CD4-positive, alpha-beta T cell treated with Interleukin-6 for 4 hours (primary cell): ENCODE measurements at regions not wholly inside any gene's neighbourhood (a gene's known extent, or its start where the extent isn't known, plus 50 kb on each side); places are given as distances from the start of the nearest gene placed in this dataset.
"Not testable (repeated sequence)": the region's sequence is repeated elsewhere in the genome, so short reads cannot be mapped to it uniquely, and the experiment has no call there.

ENCODE experiments used
- DNase-seq: peaks from one replicate; pipeline ENCODE4 v3.0.0-alpha.2; 2020; ENCODE audit warnings: mixed read lengths

- DNase-seq: no peak
These were observed 222.5 kb upstream of the TCERG1L start for GRCh38 chr10:131533846-131534526.

DNA sequence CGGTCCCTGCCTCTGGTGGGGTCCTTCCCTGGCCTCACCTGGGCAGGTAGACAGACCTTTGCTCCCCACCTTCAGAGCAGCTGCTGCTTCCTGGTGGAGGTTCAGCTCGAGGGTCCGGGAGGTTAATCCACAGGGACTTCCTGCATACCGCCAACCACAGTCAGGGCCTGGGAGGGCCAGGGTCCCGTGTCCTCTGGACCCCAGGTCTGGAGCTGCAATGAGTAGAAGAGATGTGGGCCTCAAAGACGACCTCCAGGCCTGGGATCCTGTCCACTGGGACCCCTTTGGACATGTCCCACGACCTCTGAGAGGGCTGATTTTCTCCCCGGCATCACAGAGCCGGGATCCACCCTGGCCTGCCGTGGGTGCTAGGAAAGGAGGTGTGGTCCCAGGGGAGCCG lies 223.3 kb upstream of the TCERG1L start:
- no peak for DNase-seq

DNA sequence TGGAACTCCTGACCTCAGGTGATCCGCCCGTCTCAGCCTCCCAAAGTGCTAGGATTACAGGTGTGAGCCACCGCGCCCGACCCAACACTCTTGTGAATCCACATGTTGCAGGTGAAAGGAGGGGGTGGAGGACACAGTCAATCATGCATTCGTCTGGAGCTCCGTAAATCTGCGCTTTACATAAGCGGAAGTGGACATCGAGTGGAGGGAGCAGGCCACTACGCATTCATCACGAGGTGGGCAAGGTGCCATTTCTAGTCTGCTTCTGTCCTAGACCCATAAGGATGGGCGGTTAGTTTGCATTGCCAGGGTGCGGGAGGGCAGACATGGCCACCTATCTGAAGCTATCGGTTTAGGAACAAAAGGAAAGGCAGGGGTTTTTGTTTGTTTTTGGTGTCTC lies 225.2 kb upstream of the TCERG1L start:
- no peak for DNase-seq

- no peak for DNase-seq
These were observed 225.8 kb upstream of the TCERG1L start for GRCh38 chr10:131537281-131537680.

DNA sequence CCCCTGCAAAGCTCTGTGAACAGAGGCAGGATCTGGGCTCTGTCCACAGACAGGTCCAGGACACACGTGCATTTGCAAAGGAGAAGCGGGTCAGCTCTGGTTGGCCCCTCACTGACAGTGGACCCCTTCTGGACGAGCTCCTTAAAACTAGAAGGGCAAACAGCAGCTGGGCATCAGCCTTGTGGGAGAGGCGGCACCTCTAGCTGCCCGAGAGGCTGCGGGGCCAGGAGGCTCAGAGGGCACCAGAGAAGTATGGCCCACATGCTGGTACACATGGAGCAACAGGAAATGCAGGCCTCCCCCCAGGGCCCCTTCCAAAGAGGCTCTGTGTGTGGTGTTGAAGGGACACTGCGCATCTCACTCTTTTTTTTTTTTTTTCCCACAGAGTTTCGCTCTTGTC lies 233.0 kb upstream of the TCERG1L start:
- DNase-seq: no peak

GRCh38 chr10:131546086-131546810 lies 234.7 kb upstream of the TCERG1L start:
- no peak for DNase-seq

- DNase-seq: no peak
These were observed 235.7 kb upstream of the TCERG1L start for GRCh38 chr10:131547129-131547799.

GRCh38 chr10:131548176-131548575 lies 236.7 kb upstream of the TCERG1L start:
- DNase-seq: no peak

DNA sequence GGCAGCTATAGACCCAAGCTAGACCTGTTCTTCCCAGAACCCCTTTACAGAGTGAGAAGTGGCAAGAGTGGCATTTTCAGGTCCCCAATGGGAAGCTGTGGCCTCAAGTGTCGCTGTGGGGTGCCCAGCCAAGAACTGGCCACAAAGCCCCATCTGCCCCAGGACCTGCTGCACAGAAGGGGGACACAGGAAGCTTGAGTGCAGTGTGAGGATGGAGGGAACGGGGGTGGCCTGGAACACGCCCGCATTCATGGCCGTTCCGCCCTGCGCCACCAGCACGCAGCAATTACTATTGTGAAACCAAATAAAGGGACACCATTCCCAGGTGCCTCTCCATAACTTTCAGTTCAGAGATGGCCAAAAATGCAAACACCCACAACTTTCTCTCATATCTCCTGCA lies 237.6 kb upstream of the TCERG1L start:
- DNase-seq: no peak

GRCh38 chr10:131553121-131553520 lies 241.6 kb upstream of the TCERG1L start:
- no peak for DNase-seq

- no peak for DNase-seq
These were observed 242.1 kb upstream of the TCERG1L start for GRCh38 chr10:131553581-131553980.

- DNase-seq: no peak
These were observed 243.3 kb upstream of the TCERG1L start for GRCh38 chr10:131554821-131555220.

DNA sequence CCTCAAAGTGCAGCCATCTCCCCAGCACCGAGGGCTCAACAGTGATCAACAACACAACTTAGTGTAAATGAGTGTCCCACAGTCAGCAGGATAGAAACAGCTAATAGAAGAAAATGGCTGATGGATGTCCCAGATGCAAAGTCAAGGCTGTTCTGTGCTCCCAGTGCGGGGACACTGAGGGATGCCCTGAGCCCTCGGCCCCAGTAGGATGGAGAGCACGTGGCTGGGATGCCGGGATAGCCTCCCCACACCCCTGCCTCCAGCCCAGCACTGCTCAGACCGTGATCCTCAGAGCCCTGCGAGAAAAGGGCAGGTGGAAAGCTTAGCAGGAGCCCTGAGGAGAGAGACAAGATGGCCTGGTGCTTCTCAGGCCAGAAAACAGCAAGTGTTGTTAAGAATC lies 243.9 kb upstream of the TCERG1L start:
- DNase-seq: no peak

DNA sequence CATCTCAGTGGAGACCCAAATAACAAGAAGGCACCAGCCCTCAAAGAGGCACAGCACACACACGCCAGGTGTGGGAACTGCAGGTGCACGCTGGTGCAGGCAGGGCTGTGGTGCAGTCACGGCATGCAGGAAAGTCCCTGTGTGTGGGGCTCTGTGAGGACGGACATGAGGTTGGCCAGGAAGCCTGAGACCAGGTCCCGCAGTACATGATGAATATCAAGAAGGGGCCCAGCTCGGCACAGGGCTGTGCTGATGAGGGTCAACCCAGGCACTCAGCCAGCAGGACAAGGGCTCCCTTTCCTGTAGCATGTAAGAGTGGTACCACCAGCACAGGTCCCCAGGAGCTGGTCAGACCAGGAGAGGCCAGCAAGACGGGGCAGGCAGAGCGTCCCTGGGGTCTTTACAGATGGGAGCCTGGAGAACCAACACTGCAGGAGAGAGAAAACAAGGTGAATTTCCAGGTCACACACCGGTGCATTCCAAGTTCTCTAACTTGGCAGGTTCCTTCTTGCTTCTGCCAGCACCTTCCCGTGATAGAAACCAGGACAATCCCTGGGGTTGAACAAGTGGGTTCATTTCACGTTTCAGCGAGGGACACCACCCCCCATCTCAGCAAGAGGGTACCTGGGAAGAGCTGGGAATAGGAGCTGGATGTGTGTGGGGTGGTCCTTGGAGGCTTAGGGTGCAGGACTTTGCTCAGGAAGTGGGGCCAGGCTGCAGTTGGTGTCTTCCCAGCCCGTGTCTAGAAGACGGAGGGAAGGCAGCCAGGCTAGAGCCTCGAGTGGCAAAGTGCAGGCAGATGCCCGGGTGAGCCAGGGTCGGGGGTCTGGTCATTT lies 244.8 kb upstream of the TCERG1L start:
- DNase-seq: no peak

- no peak for DNase-seq
These were observed 245.5 kb upstream of the TCERG1L start for GRCh38 chr10:131556897-131557495.

DNA sequence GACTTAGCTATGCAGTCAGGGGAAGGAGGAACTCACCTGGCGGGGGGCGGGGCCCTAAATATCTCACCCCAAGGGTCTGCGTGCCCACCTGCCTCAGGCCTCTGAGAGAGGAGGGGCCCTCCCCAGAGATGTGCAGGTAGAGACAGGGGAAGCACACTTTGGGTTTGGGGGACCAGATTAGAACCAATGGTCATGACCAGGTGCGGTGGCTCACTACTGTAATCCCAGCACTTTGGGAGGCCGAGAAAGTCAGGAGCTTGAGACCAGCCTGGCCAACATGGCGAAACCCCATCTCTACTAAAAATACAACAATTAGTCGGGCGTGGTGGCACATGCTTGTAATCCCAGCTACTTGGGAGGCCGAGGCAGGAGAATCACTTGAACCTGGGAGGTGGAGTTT lies 246.4 kb upstream of the TCERG1L start:
- DNase-seq: not testable (repeated sequence)

DNA sequence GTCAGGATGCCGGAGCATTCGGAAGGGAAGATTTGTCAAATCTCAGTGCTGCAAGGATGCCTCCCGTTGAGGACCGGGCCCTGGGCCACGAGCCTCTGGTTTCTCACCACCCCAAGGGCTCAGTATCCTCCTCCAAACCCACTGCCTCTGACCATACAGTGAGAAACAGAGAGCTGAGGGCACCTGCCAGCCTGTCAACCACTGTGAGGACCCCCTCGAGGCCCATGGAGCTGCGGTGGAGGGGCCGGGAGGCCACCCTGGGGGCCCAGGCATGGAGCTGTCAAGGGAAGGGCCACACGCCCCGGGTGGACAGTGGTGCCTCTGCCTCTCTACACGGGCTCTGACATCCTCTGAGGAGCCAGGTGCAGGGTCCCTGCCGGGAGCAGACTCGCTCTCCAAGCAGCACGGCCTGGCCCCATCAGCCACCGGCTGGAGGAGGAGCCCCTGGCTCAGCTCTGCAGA lies 248.0 kb upstream of the TCERG1L start:
- DNase-seq: no peak

- no peak for DNase-seq
These were observed 248.6 kb upstream of the TCERG1L start for GRCh38 chr10:131560166-131560565.

- DNase-seq: no peak
These were observed 249.3 kb upstream of the TCERG1L start for GRCh38 chr10:131560706-131561355.

GRCh38 chr10:131561897-131562296 lies 250.4 kb upstream of the TCERG1L start:
- DNase-seq: no peak

GRCh38 chr10:131563411-131563810 lies 251.9 kb upstream of the TCERG1L start:
- DNase-seq: no peak
